ENCODE measurements at regions not wholly inside any gene's neighbourhood (a gene's known extent, or its start where the extent isn't known, plus 50 kb on each side); places are given as distances from the start of the nearest gene placed in this dataset.

- TF ChIP-seq POLR2A (IDR thresholded peaks at IDR 0.05) = no peak
- no peak for TF ChIP-seq CTCF (IDR thresholded peaks at IDR 0.05)
These were observed 124.5 kb upstream of the PLXNC1 start for GRCh38 chr12:94023879-94024278.

All from uterus (tissue), 2 donors.